Activated CD4-positive, alpha-beta T cell treated with anti-CD3 and anti-CD28 coated beads for 48 hours (primary cell): ENCODE measurements at regions not wholly inside any gene's neighbourhood (a gene's known extent, or its start where the extent isn't known, plus 50 kb on each side); places are given as distances from the start of the nearest gene placed in this dataset.

Experiments
- DNase-seq: peaks from one replicate; pipeline ENCODE4 v3.0.0-alpha.2; 2020

DNA sequence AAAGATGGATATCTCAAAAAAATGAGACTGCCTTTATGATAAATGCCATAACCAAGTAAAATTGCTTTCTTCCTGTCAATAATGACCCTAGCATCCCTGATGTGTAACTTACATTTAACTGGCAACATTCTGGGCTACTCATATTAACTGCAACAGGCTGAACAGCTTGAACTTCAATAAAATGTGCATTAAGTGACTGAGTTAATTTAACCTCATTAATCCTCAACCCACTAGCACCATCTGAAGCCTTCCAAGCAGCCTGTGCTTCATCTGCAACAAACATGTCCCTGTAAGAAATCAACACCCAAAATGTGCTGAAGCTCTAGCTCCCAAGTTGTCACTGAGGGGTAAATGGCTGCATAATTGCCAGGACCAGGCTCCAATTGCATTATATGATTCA, 296.2 kb upstream of the ZC3H15 start:
- no peak for DNase-seq

DNA sequence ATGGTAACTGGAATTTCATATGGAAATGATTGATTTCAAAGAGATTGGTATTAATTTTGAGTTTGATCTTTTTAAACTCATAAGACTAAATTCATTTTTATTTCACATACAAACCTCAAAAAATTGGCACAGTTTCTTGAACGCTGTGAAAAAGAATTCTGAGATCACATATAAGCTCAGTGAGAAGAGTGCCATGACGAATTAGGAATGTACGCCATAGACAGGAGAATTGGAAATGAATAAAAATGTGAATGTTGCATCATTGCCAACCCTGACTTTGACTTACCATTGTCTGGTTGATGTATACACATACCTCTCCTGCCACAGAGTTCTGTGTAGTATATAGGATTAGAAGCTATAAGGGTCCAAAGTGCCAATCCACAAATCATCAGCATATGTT, 290.4 kb upstream of the ZC3H15 start:
- no peak for DNase-seq

DNA sequence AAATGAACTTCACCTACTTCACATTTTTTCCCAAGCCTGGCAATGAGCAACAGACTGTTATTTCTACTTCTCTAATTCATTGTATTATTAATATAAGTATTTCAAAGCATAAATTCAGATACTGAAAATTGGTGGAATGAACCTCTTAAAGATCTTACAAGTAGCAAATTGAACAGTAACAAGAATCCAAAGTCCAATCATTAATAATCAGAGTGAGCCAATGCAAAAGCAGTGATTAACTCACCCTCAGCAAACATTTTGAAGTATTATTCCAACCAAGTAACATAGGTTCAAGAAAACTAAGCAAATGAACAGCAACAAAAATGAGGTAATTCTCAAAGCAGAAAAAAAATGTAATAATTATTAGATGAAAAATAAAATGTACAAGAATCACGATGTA, 288.1 kb upstream of the ZC3H15 start:
- no peak for DNase-seq

DNA sequence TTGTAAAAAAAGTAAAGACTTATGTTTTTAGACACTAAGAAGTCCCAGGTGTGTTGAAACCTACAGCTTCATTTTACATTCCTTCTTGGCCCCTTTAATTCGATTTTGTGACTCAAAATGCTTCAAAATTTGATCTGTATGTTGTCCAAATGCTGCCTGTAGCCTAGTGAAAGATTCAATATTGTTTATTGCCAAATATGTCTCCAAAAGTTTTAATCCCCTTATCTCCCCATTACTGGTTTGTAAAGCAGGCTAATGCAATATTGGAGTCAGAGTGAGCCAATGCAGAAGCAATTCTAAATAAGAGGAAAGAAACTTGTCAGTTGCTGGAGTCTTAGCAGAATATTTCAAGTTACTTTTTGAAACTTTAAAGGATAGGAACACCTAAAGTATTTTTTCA, 287.0 kb upstream of the ZC3H15 start:
- no peak for DNase-seq

DNA sequence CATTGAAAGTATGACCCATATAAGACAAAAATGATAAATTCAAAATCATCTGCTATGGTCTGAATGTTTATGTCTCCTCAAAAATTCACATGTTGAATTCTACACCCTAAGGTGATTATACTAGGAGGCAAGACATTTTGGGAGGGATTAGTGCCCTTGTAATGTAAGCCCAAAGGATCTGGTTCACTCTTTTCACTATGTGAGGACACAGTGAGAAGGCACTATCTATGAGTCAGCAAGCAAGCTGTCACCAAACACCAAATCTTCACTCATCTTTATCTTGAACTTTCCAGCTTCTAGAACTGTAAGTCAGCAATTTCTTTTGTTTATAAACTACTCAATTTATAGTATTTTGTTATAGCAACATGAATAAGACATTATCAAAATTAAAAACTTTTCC, 284.7 kb upstream of the ZC3H15 start:
- DNase-seq = no peak

DNA sequence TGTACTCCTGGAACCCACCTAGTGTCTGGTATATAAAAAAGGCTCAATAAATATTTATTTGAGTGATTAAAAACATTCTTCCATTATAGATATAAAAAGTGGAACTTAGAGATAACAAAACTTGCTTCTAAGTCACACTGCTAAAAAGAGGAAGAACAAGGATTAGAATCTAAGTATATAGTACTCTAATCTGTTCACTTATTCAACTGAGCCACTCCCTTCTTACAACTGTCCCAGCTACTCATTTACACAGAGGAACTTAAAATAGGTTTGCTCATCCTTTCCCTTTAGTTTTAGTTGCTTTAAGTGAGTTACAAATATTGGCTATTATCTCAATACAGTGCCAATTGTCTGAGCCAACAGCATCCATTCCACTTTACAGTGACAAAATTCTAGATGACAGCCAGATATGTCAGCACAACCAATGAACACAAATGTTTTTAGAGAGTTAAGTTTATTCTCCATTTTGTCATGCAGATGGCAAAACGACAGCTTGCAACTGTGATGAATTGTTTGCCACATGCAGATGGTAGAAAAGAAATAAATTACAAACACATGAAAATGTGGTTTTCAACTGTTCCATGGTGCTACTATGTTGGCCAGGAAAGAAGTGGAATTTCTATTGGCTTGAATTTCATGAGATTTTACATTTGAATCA, 280.7 kb upstream of the ZC3H15 start:
- DNase-seq = no peak

DNA sequence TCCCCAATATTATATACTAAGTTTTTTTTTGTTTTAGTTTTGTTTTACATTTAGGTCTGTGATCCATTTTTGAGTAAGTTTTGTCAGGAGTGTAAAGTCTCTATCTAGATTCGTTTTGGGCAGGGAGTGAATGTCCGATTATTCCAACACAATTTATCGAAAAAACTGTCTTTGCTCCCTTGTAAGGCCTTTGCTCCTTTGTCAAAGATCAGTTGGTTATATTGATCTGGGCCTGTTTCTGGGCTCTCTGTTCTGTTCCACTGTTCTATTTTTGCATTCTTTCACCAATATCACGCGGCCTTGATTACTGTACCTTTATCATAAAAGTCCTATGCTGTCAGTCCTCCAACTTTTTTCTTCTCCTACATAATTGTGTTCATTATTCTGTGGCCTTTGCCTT, 276.5 kb upstream of the ZC3H15 start:
- DNase-seq = no peak

DNA sequence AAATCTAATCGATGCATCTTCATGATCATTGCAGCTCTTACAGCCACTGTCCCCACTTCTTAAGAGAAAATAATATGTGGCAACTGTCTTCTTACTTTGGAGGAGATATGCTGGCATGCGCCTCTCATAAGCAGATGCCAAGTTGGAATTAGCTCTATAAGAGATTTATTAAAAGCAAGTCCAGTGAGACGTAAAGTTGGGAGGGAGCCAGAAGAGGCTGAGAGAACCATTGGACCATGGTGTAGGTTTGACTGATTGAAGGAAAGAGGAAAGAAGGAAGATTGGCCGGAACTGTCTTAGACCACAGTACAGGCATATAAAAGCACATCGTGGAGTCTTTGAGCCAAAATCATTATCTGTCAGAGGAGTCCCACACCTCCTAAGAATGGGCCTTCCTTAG, 265.7 kb upstream of the ZC3H15 start:
- no peak for DNase-seq

DNA sequence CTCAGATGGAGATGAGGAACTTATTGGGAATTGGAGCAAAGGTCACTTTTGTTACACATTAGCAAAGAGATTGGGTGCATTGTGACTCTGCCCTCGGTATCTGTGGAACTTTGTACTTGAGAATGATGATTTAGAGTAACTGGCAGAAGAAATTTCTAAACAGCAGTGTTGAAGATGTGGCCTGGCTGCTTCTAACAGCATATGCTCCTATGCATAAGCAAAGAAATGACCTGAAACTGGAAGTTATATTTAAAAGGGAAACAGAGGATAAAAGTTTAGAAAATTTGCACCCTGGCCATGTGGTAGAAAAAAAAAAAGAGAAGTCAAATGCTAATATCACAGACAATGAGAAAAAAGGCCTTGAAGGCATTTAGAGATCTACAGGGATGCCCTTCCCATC, 256.8 kb upstream of the ZC3H15 start:
- no peak for DNase-seq

DNA sequence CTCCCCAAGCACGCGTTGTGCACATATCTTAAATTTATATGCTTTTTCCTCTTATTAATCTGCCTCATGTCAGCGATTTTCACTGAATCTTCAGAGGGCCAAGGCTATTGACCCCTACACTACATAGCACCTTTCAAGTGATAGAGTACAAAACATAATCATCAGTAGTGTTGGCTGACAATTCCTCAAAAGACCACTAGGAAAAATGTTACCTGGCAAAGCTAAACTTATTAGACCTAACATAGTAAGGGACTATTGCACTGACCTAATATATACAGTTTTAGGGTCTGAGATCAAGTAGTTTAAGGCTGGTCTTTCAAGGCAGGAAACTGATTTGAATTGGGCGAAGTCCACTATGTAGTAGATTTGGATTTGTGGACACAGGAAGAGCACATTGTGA, 244.2 kb upstream of the ZC3H15 start:
- DNase-seq = no peak

DNA sequence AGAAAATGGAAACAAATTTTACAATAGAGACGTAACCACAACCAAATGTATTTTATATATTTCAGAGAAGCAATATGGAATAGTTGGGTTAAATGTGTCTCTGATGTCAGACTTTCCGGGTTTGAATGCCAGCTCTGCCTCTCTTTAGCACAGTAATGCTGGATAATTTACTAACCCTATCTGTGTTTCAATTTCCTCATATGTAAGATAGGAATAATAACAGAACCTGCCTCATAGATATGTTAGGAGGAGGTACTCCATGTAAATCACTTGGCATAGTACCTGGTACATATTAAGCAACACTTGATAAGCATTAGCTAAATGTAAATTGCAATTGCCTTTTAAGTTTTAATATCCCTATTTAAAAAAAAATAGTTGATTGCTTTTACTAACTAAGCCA, 231.3 kb upstream of the ZC3H15 start:
- DNase-seq = no peak

DNA sequence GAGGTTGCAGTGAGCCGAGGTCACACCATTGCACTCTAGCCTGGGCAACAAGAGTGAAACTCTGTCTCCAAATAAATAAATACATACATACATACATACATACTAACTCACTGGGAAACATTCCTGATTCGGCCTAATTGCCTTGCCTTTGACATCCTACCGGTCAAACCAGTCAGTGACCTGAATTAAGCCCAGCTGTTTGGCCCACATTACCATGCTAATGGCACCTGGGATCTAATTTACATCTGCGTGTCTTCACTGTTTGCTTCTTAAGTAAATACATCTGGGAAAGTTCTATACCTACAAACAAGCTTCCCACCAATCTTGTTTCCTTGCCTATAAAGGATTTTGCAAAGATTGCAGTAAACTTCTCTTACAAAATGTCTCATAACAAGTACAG, 230.2 kb upstream of the ZC3H15 start:
- DNase-seq = no peak

DNA sequence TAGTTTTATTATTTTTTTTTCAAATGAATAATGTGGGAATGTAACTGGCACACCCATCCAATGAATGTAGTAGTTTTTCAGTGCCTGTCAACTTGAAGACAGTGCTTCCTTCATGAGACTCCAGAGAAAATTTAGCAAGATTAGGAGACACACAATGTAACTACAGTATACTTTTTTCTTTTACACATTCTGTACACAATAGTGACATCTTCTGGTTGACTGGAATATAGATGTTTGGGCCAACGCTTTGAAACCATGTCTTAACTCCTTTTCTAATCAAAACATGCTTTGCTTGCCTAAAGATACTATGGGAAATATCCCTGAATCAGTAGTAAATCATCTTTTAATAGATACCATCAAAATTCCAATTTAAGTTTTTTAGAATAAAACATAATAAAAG, 229.5 kb upstream of the ZC3H15 start:
- no peak for DNase-seq

DNA sequence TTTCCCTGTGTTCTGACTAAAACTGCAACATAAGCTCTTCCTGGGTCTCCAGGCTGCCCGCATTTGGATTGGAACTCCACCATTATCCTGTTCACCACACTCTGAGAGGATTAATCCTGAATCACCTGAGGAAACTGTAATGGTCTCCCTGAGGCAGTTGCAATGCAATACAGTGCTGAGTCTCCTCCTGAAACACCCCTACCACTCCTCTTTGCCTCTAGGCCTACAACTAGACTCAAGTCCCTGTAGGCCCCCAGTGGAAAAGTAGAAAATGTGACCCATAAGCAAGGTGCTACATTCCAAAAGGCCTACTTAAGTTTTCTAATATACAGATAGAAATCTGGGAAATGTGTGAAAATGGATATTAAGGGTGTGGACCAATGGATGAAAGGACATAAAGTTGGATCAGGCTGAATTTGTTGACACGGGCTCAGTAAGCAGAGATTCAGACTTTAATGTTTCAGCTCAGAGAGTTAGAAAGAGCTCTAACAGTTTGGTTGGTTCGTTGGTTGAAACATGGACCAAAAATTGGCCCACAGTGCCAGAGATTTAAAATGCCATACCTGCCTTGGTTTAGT, 222.3 kb upstream of the ZC3H15 start:
- no peak for DNase-seq

DNA sequence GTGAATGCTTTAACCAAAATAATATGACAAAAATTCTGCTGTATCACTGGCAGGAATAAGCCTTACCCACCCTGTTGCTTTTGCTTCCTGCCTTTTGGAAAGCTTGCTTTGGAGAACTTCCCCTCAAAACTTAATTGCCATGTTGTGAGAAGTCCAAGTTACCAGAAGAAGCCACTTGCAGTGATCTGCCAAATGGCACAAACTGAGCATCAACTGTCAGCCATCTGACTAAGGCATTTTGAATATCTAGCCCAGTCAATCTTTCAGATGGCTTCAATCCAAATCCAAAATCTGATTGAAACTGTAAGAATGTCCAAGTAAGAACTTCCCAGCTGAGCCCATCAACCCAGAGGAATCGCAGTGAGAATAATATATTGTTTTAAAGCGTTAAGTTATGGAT, 216.5 kb upstream of the ZC3H15 start:
- DNase-seq = no peak

DNA sequence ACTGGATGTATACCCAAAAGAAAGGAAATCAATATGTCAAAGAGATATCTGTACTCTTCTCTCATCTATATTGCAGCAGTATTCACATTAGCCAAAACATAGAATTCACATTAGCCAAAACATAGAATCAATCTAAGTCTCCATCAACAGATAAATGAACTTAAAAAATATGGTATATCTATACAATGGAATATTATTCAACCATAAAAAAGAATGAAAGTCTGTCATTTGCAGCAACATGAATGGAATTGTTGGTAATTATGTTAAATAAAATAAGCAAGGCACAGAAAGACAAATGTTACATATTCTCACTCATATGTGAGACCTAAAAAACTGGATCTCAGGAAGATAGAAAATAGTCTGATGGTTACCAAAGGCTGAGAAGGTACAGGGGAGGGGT, 212.1 kb upstream of the ZC3H15 start:
- no peak for DNase-seq

DNA sequence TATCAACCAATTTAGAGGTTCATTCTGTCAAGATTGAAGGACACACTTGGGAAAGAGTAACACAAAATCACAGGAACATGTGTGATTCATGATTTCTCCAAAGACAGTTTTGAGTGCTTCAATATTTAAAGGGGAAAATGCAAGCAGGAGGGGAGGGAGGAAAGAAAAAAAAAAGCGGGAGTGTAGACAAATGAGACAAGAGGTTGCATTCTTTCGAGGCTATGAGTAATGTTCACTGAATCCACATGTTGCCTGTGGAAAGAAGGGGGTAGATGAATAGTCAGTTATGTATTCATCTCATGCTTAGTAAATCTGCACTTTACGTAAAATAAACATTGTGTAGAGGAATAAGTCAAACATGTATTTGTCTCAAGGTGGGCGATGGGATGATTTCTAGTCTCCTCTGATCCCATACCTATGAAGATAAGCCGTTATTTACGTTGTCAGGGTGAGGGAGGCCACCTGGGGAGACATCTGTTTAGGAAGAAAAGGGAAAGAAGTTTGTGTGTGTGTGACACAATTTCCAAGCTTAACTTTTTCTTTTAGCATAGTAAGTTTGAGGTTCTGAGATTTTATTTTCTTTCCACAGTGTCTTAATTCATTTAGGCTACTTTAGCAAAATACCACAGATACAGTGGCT, 211.0 kb upstream of the ZC3H15 start:
- DNase-seq = no peak

DNA sequence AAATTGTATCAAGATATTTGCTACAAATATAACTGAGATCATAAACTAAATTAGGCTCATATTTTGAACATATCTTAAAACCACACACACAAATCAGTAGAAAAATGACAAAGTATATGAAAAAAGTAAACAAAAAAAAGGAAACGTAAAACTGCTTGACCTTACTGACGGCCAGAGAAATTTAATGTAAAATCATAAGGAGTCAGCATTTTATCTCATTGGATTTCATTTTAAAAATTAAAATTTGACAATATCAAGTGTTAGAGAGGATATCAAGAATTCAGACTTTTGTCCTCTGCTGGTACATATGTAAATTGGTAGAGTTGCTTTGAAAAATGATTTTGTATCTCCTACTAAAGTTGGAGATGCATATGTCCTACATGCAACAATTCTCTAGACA, 209.2 kb upstream of the ZC3H15 start:
- no peak for DNase-seq

DNA sequence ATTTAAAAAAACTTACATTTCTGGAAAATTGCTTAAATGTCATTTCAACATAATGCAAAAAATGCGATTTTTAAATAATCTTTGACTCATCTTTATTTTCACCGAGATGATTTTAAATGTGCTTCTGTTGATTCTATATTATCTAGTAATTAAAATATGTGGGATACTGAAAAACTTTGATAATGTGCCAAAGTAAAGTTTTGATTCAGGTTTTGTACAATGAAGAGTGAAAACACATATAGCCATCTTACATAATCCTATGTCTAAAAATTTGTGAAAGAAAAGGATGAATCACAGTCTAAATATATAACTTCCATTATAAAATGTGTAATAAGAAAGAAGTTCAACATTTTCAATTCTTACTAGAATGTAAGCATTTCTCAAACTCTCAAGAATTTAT, 204.3 kb upstream of the ZC3H15 start:
- DNase-seq = no peak

DNA sequence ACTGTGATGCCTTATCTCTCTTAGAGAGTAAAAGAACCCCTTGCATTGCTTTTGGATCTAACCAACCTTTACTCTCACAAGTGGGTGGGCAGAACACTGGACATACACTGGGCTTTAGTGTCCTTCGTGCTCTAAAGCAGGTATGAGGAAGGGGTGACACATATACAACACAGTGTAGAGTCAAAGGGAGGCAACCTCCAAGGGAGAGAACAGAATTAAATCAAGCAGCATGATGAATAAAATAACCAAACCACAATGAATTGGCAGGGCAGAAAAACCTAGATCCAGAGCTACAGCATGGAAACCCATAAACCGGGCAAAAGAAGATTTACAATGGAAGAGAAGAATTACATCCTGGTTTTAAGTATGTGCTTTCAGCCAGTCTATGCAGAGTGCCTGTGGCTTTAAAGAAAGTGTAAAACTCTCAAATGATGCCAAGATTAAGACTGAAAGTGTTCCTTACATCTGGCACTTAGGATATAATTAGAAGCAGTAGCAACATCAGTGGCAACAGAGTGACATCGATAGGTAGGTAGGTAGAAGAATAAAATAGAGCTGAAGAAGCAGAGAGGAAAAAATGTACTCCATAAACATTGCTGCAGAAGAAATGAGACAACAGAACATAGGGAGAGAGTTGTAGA, 191.7 kb upstream of the ZC3H15 start:
- no peak for DNase-seq

DNA sequence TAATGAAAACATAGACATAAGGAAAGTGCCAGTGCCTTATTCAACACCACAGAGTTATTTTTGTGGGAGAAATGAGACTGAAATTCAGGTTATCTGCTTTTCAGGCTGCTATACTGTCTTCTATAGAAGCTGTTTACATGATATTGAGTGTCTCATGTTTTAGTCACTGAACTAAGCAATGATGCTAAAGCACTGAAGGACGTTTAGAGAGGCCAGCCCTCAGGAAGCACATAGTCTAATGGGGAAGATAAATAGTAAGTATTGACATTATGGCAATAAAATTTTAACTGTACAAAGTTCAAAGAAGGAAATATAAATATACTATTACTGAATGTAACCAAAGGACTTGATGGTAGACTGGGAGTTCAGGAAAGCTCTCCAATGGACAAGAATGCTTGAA, 186.4 kb upstream of the ZC3H15 start:
- DNase-seq = no peak

DNA sequence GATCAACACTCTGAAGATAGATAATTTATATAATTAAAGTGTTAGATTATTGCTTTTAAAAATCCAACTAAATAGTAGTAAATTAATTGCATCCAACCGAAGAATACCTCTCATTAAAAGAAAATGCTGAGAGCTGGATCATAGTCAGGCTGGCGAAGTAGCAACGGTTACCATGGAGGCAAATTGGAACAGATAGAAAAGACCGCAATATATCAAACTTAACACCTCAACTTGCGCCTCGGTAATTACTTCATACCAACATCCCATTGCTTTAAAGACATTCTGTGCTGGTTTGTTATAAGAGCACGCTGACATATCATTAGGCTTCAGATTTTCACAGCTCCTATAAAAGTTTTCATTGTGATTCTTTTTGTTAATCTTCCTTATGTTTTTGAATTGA, 183.8 kb upstream of the ZC3H15 start:
- no peak for DNase-seq

DNA sequence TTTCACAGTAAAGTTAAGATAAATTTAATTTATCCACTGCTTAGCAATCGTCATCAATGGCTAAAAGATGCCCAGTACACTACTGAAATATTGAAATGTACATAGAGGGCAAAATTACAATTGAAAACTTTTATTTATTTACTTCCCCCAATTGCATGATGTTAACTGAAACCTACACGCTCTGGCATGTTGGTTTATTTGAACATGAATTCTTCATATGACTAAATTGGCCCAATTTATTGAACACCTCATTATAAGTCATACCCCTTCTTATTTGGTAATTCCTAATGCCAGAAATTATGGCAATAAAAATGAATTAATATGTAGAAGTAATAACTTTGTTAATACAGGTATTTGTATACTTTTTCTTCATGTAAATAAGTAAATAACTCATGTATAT, 183.0 kb upstream of the ZC3H15 start:
- no peak for DNase-seq

DNA sequence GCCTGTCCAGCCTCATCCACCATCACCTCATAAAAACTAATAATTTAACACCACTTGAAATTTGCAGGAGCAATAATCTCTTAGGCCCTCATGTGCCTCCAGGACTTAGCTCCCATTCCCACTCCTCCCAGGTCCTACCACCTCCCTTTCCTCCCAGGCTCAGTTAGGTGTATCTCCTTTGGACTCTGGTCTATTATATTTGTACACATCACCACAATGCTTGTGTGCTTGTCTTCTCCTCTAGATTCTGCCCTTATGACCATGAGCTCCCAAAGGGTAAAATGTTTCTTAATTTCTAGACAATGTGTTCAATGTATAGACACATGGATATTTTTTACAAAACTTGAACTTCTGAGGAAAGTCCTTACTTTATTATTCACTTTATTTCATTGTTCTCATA, 182.0 kb upstream of the ZC3H15 start:
- no peak for DNase-seq

DNA sequence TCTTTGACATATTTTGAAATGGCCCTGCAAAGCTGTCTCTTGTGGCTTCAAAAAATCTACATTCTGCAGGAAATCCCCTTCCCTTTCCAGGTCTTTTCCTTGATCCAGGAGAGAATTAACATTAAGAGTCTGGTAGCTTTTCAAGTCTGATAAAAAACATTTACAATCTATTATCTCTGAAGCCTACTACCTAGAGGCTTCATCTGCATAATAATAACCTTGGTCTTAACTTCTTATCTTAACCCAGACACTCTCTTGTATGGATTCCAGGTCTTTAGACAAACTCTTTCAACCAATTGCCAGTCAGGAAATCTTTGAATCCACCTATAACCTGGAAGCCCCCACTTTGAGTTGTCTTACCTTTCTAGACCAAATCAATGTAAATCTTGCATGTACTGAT, 179.3 kb upstream of the ZC3H15 start:
- DNase-seq = no peak
